ENCODE measurements at regions not wholly inside any gene's neighbourhood (a gene's known extent, or its start where the extent isn't known, plus 50 kb on each side); places are given as distances from the start of the nearest gene placed in this dataset.

DNA sequence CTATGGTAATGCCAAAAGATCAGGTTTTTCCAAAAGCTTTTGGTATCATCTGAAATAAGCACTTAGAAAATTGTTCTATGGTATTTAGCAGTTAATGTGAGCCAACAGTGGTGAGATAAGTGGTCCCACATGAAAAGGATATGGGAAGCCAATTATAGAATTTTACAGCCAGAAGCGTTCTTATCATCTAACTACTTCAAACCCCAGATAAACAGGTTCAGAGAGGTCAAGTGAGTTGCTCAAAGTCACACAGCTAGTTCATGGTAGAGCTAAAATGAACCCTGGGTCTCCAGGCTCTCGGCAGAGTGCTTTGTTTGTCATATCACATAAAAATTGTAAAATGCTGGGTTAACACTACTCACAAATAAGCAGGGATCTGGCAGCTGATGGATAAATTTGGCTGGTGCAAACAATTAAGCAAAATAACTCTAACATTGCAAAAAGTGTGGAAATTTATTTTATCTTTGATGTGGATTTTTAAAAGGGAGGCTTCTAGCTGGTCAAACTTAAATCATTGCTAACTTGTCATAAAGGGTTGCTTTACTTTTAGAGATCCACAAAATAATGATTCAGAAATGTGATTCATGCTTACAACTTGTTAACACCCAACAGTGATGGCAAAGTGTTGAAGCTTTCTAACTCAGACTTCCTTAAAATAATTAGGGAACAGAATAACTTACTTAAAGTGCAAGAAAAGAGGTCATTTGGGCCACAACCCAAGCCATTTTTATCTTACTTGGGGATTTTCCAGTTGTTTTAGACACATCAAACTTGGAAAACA, 202.8 kb upstream of the TBC1D5 start:
- no peak for DNase-seq (ENCODE audit: low read depth)

DNA sequence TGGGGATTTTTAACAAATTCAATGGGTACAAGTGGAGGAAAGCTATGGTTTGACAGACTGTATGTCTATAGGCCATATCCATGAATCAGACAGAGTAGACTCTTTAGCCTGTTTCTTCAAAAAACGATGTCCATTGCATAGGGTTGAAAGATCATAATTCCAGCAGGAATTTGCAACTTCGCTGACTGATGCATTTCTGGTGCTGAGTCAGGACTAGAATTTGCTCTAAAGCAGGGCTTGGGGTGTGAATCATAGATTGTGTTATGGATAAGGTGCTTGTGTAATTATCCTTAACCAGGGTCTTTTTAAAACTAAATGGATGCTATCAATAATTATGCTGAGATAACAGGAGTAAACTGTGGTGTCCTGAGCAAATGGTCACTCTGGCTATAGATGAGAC, 200.4 kb upstream of the TBC1D5 start:
- no peak for DNase-seq (ENCODE audit: low read depth)

DNA sequence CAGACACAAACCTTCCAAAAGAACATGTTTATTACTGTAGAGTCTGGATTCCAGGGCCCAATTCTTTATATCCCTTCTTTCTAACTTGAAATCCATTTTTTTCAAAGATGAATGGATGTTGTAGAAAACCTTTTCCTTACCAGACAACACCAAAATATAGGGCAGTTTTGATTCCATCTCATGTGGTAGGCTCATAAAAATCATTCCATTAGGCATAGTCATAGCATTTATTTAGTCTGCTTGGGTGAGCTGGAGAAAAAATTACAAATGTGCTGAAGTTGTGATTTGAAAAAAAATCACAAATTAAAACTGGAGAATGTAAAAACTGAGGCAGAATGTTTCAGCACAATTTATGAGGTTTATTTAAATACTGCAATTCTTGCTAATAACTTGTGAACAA, 199.3 kb upstream of the TBC1D5 start:
- DNase-seq (ENCODE audit: low read depth), result no peak

DNA sequence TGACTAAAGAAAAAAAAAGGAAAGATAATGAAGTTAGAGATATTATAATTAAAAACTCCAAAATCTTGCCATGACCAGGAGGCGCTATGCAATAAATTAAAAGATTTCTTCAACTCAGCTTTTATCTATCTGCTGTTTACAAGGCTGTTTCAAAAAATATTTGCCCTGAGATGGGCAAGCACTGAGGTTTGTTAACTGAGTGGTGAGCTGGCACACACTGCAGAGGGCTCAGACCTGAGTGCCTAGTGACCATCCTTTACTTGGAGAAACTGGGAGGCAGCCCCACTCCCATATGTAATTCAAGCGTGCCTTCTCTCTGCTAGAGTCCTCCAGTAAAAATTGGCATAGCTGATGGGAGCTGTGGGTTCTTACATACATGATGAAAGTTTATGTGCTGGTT, 198.7 kb upstream of the TBC1D5 start:
- no peak for DNase-seq (ENCODE audit: low read depth)

DNA sequence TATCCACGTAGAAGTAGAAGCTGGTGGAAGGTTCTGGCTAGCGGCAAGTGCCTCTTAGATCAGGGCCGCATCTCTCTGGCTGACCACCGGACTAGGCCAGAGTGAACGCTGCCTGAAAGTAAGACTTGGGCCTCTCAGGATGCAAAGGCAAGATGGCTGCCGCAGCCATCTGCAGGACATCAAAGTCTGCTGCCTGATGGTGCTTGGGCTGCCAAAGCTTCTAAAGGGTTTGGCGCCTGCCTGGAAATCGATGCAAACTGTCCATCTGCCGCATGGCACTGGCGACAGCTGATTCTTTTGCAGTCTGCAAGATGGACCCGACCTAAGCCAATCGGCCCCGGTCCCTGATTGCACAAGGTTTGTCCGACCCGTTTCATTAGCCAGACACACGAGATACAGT, 196.7 kb upstream of the TBC1D5 start:
- DNase-seq (ENCODE audit: low read depth), result no peak

DNA sequence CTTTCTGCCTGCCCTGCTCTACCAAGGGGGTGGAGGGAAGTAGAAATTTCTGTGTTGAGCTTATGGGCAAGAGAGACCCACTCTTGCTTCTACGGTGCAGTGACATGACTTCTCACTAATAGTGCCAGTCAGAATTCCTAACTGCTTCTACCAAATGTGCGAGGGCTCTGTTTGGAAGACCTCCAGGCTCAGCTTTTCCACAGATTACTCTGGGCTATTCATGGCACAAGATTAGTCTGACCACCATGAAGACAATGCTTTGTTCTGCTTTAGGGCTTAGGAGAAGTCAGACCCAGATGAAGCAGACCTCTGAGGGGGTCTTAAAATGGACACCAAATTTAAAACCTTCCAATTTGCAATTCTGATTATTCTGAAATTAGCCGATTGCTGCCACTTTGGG, 195.9 kb upstream of the TBC1D5 start:
- DNase-seq (ENCODE audit: low read depth), result no peak

DNA sequence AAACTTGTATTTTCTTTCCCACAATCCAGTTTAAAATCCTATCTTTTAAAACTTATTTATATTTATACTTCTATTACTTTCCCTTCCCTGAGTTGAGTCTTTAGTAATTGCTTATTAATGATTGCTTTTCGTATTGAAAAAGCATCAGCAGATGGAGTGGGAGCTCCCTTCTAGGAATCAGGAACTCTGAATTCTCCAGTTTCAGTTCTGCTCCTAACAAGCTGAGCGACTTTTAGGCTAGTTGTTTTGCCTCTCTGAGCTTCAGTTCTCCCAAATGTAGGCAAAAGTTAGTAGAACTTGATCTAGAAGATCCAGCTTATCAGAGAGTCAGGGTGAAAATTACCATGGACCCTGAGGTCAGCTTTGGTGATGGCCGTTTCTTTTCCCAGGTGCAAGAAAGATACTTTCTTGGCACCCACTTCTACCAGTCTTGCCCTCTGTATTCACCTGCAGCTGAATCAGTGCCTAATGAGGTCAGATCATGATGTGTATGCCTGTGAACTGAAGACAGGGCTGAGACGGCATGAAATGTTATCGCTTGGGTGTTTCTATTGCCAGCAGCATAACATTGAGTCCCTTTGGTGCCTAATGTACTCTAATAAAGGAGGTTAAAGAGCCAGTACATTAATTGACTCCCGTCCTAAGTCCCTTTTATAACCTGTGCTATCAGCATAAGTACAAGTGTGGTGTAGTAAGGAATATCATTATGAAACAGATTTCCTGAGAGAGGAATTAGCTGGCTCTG, 194.5 kb upstream of the TBC1D5 start:
- DNase-seq (ENCODE audit: low read depth), result no peak

DNA sequence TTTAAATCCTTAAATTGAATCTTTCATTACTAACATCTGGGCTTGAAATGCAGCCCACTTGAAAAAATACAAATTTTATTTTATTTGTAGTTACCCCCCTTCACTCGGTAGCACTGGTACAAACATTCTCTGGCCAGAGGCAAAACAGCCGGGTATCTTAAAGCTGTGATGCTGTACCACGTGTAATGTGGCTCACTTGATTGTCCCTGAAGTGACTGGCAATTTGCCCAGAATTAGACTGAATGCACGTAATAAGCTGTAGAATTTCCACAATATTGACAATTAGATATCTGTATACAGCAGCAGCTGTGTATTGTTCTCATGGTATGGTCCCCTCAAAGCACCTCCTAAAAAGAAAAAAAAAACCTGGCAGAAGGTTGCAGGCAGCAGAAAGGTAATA, 192.8 kb upstream of the TBC1D5 start:
- no peak for DNase-seq (ENCODE audit: low read depth)

DNA sequence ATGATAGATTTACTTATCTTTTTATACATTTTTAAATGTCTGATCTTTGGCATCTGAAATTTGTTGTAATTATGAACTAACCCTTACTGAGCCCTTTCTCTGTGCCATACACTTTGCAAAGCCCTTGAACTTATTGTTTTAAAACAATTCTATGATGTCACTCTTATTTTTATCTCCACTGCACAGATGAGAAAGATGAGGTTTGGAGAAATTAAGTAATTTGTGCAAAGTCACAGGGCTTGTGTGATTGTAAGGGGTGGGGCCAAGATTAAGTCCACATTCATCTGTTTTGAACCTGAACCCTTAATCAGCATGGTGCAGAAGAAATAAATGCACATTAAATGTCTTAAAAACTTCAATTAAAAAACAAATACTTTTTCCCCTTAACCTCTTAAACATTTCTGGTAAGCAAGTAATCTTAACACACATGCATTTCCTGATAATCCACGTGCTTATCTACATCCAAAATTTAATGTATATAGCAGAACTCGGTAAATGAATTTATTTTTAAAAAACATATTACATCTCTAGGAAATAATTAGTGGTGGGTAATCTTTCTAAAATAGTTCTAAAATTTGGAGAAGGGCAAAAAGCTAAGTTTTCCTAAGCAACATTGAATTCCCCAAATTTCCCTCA, 189.8 kb upstream of the TBC1D5 start:
- DNase-seq (ENCODE audit: low read depth), result no peak

DNA sequence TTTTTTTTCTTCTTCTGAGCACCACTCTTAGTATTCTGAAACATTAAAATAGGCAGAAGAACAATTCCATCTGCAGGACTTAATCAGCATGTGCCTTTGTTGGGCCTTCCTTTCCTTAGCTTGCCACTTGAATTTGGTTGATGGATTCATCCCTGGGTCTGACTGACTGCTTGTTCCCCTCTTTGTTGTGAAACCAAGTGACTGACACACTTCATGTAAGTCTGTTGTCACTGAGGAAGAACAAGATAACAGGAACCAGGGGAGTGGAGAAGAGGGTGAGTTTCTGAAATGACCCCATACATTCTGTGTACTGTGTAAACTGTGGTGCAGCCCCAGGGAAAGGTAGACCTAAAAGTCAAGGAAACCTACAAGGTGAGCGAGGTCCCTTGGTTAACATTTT, 188.7 kb upstream of the TBC1D5 start:
- DNase-seq (ENCODE audit: low read depth), result no peak

DNA sequence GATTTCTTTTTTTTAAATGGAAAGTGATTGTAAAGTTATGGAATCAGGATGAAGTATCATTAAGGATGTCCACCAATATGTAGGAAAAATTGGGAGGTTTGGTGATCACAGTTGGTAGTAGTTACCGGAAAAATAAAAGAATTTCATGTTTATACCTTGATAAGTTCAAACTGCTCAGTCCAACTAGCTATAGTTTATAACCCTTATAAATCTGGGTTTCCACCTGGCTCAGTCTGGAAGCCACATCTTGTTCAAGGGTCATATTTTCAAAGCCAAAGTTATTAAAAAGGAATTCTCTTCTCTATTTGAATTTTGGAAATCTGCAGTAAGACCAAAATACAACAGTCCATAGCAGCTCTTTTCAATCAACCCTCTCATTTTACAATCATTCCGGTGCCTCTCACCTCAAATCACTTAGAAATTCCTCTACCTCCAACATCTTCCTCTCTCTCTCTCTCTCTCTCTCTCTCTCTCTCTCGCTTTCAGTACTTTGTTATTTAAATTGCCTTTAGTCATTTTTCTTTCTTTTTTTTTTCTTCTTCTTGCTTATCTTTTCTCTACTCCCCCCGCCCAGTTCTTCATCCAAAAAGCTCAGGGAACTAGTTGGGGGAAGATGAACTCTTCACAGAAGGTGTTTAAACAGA, 186.2 kb upstream of the TBC1D5 start:
- no peak for DNase-seq (ENCODE audit: low read depth)

DNA sequence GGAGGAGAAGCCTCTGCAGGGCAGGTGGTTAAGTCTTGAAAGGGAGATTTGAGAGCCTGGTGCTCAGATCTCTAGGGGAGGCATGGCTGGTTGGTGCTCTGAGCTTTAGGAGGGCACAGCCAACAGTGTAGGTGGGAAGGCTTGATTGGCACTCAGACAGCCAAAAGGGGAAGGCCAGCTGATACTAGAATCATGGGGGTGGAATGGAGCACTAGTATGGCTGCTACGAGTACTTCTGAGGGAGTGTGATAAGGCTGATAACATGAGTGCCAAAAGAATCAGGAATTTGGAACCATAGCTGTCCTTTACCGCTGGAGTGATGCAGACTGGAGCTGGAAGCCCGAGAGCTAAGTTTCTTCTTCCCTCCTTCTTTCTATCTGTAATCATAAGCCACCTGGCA, 184.6 kb upstream of the TBC1D5 start:
- DNase-seq (ENCODE audit: low read depth), result no peak

DNA sequence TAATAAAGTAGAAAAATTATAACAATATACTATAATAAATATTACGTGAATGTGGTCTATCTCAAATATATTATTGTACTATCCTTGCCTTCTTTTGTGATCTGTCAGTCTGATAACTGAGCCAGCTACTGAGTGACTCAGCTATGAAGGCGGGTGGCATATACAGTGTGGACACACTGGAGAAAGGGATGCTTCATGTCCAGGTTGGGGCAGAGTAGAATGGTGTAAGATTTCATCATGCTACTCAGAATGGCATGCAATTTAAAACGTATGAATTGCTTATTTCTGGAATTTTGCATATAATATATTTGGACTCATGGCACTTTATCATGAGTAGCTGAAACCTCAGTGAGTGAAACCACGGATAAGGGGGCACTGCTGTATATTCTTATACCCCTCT, 172.9 kb upstream of the TBC1D5 start:
- no peak for DNase-seq (ENCODE audit: low read depth)

DNA sequence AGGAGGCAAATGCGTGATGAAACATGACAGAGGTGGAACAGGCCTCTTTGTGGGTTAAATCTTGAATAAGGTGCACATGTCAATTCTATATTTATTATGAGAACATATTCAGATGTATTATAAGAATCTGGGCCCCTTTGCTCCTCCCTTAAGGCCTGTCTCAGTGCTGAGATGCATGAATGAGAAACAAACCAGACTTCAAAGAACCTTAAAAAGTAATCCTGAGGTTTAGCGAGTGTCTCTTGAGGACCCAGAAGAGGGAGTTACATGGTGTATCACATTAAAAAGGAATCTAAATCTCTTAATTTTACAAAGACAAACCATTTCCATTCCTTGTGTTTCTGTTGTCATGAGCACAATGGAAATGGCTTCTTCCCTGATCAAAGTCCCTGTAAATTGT, 170.9 kb upstream of the TBC1D5 start:
- DNase-seq (ENCODE audit: low read depth), result no peak

DNA sequence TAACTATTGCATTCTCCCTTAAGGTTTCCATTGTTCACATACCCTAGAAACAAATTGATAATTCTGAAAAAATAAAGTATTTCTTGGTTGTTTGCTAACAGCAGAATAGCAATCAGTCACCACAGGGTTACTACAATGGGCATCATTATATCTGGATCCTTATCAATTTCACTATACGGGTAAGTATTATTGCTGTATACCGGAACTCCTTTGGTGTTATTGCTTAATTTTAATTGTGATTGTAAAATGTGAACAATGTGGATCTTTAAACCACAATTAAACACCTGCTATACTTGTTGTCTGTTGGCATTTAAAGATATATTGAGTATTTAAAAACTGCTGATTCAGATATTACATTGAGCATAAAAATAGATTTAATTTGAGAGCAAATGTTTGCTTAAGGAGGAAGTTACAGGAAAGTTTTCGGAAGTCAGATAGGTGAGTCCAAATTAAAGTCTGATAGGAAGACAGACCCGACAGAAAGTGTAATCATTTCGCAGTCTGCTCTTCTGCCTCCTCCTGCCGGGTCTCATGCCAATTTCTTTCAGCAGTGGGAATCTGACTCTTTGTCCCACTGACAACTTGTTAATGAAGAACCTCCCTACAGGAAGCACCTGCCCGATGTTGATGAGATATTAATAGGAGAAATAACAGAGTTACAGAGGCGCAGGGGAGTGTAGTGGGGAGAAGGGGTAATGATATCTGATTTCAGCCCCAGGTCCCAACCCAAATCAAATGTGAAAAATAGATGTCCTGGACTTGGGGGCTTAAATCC, 169.7 kb upstream of the TBC1D5 start:
- no peak for DNase-seq (ENCODE audit: low read depth)

DNA sequence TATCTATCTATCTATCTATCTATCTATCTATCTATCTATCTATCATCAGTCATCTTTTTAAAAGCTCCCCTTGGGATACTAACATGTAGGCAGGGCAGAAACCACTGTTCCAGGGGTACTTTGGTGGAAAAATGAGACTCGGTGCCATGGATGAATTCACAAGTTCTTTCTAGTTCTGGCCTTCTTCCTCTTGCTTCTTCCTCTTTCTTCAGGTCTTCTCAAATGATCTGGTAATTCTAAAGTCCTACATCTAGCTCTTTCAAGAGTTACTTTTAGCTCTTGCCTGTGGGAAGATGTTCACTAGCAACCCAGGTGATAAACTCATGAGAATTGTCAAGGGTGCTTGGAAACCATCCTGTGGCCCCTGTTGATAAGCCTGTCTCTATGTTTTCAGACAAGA, 168.5 kb upstream of the TBC1D5 start:
- DNase-seq (ENCODE audit: low read depth), result no peak

DNA sequence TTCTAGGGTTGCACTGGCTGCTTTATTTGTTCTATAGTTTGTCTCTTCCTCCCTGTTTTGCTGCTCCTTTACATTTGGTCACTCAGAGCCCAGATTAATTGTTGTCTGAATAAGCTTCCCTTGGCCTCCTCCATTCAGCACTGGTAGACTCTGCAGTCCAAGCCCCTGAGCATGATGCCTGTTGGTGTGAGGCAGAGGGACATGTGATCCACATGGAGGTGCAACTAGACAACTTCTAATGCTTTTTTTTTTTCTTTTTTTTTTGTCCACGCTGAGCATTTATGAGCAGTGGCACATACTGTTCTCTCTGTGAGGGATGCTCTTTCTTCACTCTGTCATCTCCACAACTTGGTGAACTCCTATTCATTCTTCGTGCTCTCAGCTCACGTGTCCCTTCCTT, 167.3 kb upstream of the TBC1D5 start:
- no peak for DNase-seq (ENCODE audit: low read depth)

DNA sequence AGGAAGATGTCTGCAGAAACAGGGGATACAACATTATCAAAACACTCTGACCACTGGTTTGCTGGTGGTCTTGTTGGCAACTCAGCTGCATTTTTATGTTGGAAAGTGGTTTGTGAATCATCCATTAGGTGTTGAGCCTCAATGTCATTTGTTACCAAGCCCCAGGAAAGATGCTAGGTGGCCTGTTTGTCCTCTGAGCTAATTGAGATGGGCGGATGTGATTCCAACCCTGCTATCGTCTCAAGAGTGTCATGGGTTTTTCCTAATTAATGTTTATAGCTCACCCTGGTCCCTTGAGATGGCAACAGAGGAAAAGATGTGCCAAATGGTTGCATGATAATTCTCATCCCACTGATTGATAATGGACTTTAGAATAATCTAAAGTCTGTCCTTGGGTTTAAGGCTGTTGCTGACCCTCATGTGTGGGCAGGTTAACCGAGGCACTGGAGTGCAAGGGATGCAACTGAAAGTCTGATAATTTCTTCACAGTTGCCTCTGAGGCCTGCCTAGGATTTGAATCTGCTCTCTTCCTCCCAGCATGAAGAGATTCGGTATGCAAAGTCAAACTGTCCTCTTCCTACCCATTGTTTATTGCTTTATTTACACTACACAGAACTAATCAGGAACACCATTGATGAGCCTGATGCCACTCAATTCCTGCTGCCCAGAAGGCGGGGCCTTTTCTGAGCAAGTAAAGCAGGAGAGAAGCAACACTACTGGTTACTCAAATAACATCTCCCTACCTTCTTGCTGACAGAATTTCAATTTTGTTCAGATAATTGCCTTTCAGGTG, 166.2 kb upstream of the TBC1D5 start:
- DNase-seq (ENCODE audit: low read depth), result no peak

DNA sequence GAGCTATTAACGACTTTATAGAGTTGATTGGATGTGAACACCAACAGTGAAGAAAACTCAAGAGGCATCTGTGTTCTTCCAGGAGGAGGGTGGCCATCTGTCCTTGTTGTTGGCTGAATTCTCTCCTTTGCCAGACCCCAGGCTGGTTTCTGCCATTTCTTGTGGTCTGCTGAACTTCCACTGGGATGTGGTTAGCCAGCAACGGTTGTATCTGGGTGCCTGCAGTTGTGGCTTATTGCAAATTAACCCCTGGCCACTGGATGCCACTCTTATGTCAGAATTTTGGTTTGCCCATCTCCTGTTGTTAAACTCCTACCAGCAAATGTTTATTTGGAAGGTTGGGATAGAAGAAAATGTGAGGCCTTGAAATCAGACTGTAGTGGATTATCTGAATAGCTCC, 163.6 kb upstream of the TBC1D5 start:
- DNase-seq (ENCODE audit: low read depth), result no peak

DNA sequence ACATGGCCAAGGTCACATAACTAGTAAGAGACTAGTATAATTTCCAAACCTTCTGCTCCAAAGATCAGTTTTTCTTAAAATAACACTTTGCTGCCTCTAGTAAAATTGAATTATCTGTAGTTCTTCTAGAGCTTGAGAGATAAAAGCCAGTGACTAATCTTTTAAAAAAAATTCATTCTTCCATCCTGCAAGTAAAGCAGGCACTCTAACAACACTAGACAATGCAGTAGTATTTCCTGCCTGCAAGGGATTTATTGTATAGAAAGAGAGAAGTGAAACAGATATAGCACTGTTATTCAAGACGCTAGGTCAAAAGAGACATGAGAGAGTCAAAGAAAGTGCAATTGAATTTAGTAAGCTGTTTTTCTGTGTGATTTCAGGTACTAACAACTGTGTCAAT, 159.5 kb upstream of the TBC1D5 start:
- no peak for DNase-seq (ENCODE audit: low read depth)

DNA sequence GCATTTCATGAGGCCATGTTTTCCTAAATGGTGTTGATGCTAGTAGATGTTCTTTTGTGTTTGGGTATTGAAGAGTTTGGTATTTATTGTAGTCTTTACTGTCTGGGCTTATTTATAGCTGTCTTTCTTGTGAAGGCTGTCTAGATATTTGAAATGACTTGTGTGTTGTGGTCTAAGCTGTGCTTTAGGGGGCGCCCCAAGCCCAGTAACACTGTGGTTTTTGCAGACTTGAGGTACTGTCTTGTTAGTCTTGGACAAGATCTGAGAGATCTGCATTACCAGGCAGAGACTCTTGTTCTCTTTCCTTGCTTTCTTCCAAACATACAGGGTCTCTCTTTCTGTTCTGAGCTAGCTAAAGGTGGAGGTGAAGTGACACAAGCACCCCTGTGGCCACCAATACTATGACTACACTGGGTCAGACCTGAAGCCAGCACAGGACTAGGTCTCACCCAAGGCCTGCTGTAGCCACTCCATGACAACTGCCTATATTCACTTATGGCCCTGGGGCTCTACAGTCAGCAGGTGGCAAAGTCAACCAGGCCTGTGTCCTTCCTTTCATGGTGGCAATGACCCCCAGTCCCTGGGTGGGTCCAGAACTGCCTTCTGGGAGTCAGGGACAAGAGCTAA, 152.1 kb upstream of the TBC1D5 start:
- DNase-seq (ENCODE audit: low read depth), result no peak

Measured in activated gamma-delta T cell treated with anti-CD3 and anti-CD28 coated beads, Interleukin-2, amount 50 U/mL, for 16 hours (primary cell).